Stimulated activated CD8-positive, alpha-beta memory T cell treated with anti-CD3 and anti-CD28 coated beads, Interleukin-4, amount 100 ng/mL, for 1 hour (primary cell): ENCODE measurements at regions not wholly inside any gene's neighbourhood (a gene's known extent, or its start where the extent isn't known, plus 50 kb on each side); places are given as distances from the start of the nearest gene placed in this dataset.
"Not testable (repeated sequence)": the region's sequence is repeated elsewhere in the genome, so short reads cannot be mapped to it uniquely, and the experiment has no call there.

Source experiments
- DNase-seq, 2 donors: peaks; one replicate each; pipeline ENCODE4 v3.0.0-alpha.2; 2020; ENCODE audit warnings: low read depth in 2 of 2, low spot score in 1 of 2

- no peak for DNase-seq
Observed at GRCh38 chr6:99668036-99668705, 61.5 kb downstream of the PRDM13 start.

- no peak for DNase-seq
Observed at GRCh38 chr6:99689916-99690685, 83.5 kb downstream of the PRDM13 start.

GRCh38 chr6:99702287-99702686 is 95.7 kb downstream of the PRDM13 start:
- not testable (repeated sequence) for DNase-seq

- DNase-seq = no peak
Observed at GRCh38 chr6:99709062-99709461, 102.4 kb downstream of the PRDM13 start.

GRCh38 chr6:99711302-99711701 is 104.7 kb downstream of the PRDM13 start:
- no peak for DNase-seq

GRCh38 chr6:99711925-99712324 is 105.3 kb downstream of the PRDM13 start:
- DNase-seq = no peak

GRCh38 chr6:99712519-99712918 is 105.9 kb downstream of the PRDM13 start:
- no peak for DNase-seq

- not testable (repeated sequence) for DNase-seq
Observed at GRCh38 chr6:99722043-99722442, 115.4 kb downstream of the PRDM13 start.

GRCh38 chr6:99730237-99730636 is 123.6 kb downstream of the PRDM13 start:
- DNase-seq = not testable (repeated sequence)

GRCh38 chr6:99736302-99736701 is 129.7 kb downstream of the PRDM13 start:
- no peak for DNase-seq

GRCh38 chr6:99739526-99739925 is 132.9 kb downstream of the PRDM13 start:
- DNase-seq = no peak

GRCh38 chr6:99741092-99741491 is 134.5 kb downstream of the PRDM13 start:
- DNase-seq = no peak

GRCh38 chr6:99743647-99744046 is 137.0 kb downstream of the PRDM13 start:
- no peak for DNase-seq

GRCh38 chr6:99745651-99746050 is 139.0 kb downstream of the PRDM13 start:
- no peak for DNase-seq

GRCh38 chr6:99746261-99746895 is 139.7 kb downstream of the PRDM13 start:
- DNase-seq = peak in 1 of 2 donors; percentile 6

GRCh38 chr6:99761711-99762110 is 155.1 kb downstream of the PRDM13 start:
- no peak for DNase-seq

GRCh38 chr6:99768166-99768565 is 161.5 kb downstream of the PRDM13 start:
- no peak for DNase-seq

- no peak for DNase-seq
Observed at GRCh38 chr6:99779631-99780555, 173.3 kb downstream of the PRDM13 start.

- DNase-seq = no peak
Observed at GRCh38 chr6:99780556-99780885, 173.9 kb downstream of the PRDM13 start.

- DNase-seq = no peak
Observed at GRCh38 chr6:99789767-99790166, 183.1 kb downstream of the PRDM13 start.

- DNase-seq = no peak
Observed at GRCh38 chr6:99790679-99791078, 184.0 kb downstream of the PRDM13 start.
